NCI-H2196 treated with DMSO at 0.1 percent for 48 hours (cell line): ENCODE measurements at regions not wholly inside any gene's neighbourhood (a gene's known extent, or its start where the extent isn't known, plus 50 kb on each side); places are given as distances from the start of the nearest gene placed in this dataset.
"Not testable (repeated sequence)": the region's sequence is repeated elsewhere in the genome, so short reads cannot be mapped to it uniquely, and the experiment has no call there.

Experiments
- DNase-seq: peaks from one replicate; lab custom pipeline; 2025; ENCODE audit not compliant: unreplicated experiment; lab: John Stamatoyannopoulos, UW

- no peak for DNase-seq
Observed at GRCh38 chr1:234849832-234850231, 239.9 kb upstream of the IRF2BP2 start.

- no peak for DNase-seq
Observed at GRCh38 chr1:234848972-234849649, 239.1 kb upstream of the IRF2BP2 start.

DNA sequence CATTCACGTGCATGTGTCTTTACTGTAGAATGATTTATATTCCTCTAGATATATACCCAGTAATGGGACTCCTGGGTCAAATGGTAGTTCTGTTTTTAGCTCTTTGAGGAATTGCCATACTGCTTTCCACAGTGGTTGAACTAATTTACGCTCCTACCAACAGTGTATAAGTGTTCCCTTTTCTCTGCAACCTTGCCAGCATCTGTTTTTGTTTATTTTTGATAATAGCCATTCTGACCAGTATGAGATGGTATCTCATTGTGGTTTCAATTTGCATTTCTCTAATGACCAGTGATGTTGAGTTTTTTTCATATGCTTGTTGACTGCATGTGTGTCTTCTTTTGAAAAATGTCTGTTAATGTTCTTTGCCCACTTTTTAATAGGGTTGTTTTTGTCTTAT, 236.8 kb upstream of the IRF2BP2 start:
- DNase-seq = not testable (repeated sequence)

DNA sequence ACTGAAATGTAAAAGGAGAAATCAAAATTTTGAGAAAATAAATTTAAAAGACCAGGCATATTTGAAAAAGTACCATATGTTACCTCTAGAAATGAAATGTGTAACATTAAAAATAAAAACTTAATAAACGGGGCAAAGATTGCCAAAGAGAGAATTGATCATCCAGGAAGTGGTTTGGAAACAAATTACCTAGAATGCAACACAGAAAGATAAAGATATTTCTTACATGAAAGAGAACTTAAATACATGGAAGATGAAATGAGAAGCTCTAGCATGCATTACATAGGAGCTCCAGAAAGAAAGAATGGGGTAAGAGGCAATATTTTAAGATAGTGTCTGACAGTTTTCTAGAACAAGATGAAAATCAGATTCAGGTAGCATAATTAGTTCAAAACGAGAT, 235.9 kb upstream of the IRF2BP2 start:
- no peak for DNase-seq

DNA sequence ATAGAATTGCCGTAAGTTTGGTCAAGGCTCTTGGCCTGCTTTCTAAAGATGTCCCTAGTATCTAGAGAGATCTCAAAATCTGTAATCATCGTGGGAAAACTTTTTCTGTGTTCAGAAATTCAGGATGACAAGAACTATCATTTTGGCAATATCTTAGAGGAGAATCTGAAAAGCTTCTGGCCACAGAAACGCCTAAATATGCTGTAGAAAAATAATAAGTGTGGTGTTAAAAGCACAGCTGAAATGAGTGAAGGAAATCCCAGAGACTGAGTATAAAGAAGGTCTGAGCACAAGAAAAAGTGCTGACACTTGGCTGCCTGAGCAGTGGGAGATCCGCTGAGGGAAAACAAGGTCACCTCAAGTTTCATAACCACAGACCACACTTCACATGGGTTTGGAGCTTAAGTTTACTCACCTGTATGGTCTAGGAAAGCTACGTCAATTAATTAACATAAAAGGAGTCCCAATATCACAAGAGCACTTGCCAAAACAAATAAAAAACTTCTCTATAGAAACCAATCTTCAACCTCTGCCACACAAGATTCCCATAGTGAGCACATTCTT, 235.2 kb upstream of the IRF2BP2 start:
- no peak for DNase-seq

DNA sequence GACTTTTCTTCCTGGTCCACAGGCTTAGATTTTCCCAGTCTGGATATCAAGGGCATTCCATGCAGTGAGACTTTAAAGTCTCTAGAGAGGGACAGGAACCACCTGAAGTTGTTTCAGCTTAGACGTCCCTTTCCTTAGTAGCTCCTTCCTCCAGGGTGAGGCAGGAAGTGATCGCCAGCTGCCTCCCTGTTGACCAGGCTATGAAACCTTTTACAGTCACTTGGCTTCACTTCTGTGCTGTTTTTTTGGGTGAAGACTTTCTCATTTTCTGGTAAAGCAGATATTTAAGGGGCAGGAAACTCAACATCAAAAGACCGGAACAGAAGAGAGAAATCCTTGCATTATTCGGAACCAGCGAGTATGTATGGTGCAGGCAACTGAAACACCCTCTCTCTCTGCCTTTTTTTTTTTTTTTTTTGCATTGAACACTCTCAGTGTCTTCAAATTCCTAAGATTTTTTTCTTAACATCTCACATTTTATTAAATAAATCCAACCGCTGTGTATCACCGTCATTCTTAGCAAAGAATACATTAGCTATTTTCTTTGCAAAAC, 234.6 kb upstream of the IRF2BP2 start:
- no peak for DNase-seq

DNA sequence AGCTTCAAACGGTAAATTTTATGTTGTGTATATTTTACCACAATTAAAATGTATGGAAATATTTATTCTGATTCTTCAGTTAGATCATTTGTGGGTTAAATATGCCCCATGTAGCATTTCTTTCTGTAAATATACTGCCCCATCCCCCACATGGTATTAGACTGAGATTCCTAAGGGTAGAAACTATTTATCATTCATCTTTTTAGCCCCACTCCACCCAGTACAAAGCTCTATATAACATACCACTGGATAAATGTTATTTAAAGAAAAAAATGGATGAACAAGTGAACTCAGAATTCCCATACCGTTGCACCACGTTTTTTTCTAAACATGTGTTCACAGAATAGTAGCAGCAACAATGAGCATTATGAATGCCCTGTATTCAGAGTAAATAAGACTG, 234.0 kb upstream of the IRF2BP2 start:
- DNase-seq = no peak

GRCh38 chr1:234842726-234843641, 233.0 kb upstream of the IRF2BP2 start:
- DNase-seq = no peak

DNA sequence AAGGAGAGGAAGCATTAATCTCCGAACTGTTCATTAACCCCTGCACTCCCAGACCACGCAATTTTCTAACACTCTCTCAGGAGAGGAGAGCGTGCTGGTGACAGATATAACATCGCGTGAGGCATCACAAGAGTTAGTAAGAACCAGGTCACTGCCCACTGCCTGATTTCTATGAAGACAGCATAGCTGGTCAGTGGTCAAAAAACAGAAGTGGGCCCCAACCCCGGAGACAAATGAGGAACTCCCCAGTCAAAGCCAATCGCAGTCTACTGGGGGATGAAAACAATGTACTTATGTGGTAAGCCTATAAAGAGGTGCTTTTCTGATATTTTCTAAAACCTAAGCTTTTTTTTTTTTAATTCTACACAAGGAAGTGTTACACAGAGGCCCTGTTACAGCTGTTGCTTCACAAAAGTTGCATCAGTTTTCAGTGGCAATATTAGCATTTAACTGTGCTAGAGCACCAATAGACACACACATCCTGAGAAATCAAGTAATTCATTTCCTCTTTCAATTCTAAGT, 231.8 kb upstream of the IRF2BP2 start:
- DNase-seq = no peak

DNA sequence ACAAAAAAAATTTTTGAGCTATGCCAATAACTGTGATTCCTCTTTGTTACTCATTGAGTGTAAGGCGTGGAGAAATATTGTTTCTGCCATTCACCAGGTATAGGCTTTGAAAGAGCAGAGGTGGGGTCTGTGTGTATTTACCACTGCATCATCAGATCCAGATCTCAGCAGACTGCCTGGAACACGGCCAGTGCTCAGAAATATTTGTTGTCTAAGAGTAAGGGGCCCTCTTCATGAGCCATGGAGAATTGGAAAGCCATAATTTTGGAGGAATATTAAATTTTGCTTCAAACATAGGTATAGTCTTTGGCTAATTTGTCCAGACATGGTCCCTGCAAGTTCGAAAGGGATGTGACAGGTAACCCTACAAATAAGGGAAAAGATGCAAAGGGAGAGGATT, 231.3 kb upstream of the IRF2BP2 start:
- no peak for DNase-seq

- no peak for DNase-seq
Observed at GRCh38 chr1:234840843-234841242, 230.9 kb upstream of the IRF2BP2 start.

DNA sequence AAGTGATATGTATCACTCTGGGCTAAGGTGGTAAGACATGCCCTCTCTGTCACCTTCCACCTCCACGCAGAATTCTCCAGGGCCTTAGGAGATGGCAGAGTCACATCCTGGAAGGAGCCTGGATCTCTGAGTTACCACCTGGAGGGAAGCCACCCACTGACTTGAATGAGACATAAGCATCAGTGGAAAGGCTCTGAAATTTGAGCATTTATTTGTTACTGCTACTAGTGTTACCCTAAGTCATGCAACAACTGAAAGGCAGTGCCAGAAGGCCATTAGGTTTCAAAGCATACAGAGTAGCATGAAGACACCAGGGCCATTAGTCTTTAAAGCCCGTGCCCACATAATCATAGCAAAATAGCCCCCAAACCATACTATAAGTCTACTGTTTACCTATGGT, 230.3 kb upstream of the IRF2BP2 start:
- DNase-seq = no peak

DNA sequence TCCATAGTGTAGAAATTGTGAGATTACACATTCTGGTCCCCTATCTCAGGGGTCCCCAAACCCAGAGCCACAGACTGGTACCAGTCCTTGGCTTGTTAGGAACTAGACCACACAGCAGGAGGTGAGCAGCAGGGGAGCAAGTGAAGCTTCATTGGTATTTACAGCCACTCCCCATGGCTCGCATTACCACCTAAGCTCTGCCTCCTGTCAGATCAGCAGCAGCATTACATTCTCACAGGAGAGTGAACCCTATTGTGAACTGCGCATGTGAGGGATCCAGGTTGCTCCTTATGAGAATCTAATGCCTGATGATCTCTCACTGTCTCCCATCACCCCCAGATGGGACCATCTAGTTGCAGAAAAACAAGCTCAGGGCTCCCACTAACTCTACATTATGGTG, 229.7 kb upstream of the IRF2BP2 start:
- DNase-seq = no peak

DNA sequence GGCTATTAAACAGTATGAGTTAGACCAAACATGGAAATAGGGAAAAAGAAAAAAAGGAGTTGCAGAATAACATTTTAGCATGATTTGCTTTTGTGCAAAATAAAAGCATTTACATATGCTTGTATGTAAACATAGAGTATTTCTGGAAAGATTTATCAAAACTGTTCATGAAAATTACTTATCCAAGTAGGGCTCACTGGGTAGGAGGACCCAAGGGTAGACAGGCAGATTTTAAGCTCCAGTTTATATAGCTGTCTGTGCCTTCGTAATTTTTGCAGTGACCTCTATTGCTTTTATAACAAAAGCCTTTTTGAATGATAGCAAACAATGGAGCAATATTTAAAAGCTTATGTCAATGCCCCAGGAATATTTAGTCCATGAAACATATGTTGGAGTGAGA, 228.8 kb upstream of the IRF2BP2 start:
- no peak for DNase-seq

DNA sequence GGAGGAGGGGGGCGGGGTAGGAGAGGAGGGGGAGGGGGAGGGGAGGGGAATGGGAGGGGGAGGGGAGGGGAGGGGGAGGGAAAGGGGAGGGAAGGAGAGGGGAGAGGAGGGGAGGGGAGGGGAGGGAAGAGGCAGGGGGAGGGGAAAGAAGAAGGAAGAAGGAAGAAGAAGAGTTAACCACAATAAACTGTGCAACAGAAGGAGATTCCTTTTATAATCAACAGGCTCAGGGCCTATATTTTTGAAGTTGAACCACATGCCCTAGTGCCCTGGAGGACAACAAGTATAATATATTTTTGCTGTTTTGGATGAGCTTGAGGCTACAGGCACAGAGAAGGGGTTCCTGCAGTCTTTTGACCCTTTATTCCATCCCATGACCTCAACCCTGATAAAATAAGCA, 228.2 kb upstream of the IRF2BP2 start:
- DNase-seq = no peak

DNA sequence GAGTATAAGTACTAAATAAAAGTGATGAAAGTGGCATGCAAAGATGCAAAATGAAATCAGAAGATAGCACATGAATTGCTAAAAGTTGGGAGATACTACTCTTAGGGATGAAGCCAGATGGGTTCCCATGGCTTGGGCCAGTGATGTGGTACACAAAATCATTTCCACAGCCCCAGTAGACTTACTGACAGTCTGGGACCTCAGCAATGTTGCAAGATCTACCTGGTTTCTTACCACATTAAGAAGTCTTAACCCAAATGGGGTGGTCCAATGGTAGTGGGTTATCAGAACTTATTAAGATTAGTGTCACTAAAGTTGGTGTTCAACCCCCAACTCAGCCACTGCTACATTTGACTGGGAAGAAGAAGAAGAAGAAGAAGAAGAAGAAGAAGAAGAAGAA, 227.7 kb upstream of the IRF2BP2 start:
- no peak for DNase-seq

GRCh38 chr1:234836776-234837357, 226.9 kb upstream of the IRF2BP2 start:
- DNase-seq = no peak

DNA sequence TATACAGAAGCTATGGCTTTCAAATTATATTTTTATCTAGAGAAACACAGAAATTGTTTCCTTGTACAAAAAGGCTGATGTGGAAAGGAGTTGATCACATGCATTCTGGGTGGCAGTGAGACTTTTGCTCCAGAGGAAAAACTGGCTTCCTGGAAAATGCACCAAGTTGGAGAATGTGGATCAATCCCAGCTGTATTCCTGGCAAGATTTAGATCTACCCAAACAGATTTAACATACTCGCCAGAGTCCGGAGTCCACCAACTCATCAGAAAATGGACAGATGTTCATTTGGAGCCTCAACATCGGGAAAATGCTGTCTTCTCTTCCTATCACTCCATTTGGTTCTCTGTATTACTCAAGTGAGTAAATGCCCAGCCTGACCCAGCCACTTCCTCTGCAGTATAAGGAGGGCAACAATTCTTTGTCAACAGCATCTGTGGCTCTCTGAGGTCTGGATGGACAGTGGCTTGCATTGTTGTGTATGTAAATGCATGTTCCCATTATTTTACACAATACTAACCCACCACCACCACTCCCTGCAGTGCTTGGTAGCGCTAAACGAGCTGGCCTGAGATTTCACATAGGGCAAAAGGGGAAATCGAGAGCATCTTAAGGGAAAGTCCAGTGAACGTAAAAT, 226.2 kb upstream of the IRF2BP2 start:
- no peak for DNase-seq

DNA sequence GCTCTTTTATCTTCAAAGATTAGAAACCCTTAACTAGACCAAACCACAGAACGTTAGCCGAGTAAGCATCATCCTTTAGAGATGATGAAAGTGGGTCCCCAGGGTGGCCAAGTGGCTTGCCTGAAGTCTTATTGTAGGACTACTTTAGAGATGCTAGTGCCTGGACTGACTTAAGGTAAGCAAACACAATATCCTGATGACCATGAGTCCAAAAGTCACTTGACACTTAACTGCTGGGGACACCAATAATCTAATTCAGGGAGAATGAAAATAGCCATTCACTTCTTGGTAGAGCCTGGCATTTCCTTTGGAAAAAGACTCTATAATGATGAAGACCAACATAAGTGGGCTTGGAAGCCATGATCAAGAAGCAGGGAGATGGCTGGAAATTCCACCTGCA, 225.3 kb upstream of the IRF2BP2 start:
- no peak for DNase-seq

GRCh38 chr1:234833646-234834045, 223.7 kb upstream of the IRF2BP2 start:
- no peak for DNase-seq

GRCh38 chr1:234833118-234833517, 223.1 kb upstream of the IRF2BP2 start:
- DNase-seq = no peak
